ENCODE measurements at regions not wholly inside any gene's neighbourhood (a gene's known extent, or its start where the extent isn't known, plus 50 kb on each side); places are given as distances from the start of the nearest gene placed in this dataset.
"Not testable (repeated sequence)": the region's sequence is repeated elsewhere in the genome, so short reads cannot be mapped to it uniquely, and the experiment has no call there.

GRCh38 chr4:111154934-111155333, 532.1 kb upstream of the PITX2 start:
- no peaks in the 10 kb centered on the region for H3K27me3 Mint-ChIP-seq (ENCODE audit: low read depth, poor library complexity)
- no peak for TF ChIP-seq CTCF (IDR thresholded peaks at IDR 0.05)
- H3K9me3 Mint-ChIP-seq = peaks cover 29% of the 10 kb centered on the region
- no peaks in the 10 kb centered on the region for H3K36me3 Mint-ChIP-seq (ENCODE audit: low read depth)
- no peak for DNase-seq
- no peaks in the 10 kb centered on the region for H3K4me1 Mint-ChIP-seq
- H3K27ac Mint-ChIP-seq = no peak overlapping the region
- H3K4me3 Mint-ChIP-seq = no peak overlapping the region

- not testable (repeated sequence) for H3K4me1 Mint-ChIP-seq; H3K4me3 Mint-ChIP-seq; H3K36me3 Mint-ChIP-seq (ENCODE audit: low read depth); H3K27ac Mint-ChIP-seq; H3K27me3 Mint-ChIP-seq (ENCODE audit: low read depth, poor library complexity)
- peaks cover 31% of the 10 kb centered on the region for H3K9me3 Mint-ChIP-seq
- TF ChIP-seq CTCF (IDR thresholded peaks at IDR 0.05) = peak; percentile 14
- peak; percentile 35 for DNase-seq
Measured at GRCh38 chr4:111164556-111164955, 541.7 kb upstream of the PITX2 start.

- H3K27ac Mint-ChIP-seq = no peak overlapping the region
- H3K4me3 Mint-ChIP-seq = no peak overlapping the region
- no peak for TF ChIP-seq CTCF (IDR thresholded peaks at IDR 0.05)
- no peaks in the 10 kb centered on the region for H3K36me3 Mint-ChIP-seq (ENCODE audit: low read depth)
- H3K9me3 Mint-ChIP-seq = no peaks in the 10 kb centered on the region
- no peak for DNase-seq
- H3K27me3 Mint-ChIP-seq (ENCODE audit: low read depth, poor library complexity) = no peaks in the 10 kb centered on the region
- no peaks in the 10 kb centered on the region for H3K4me1 Mint-ChIP-seq
Measured at GRCh38 chr4:111174331-111174730, 551.5 kb upstream of the PITX2 start.

- no peak for DNase-seq
- no peak overlapping the region for H3K4me3 Mint-ChIP-seq
- H3K27ac Mint-ChIP-seq = no peak overlapping the region
- H3K9me3 Mint-ChIP-seq = peaks cover 2% of the 10 kb centered on the region
- no peaks in the 10 kb centered on the region for H3K36me3 Mint-ChIP-seq (ENCODE audit: low read depth)
- H3K4me1 Mint-ChIP-seq = no peaks in the 10 kb centered on the region
- no peak for TF ChIP-seq CTCF (IDR thresholded peaks at IDR 0.05)
- H3K27me3 Mint-ChIP-seq (ENCODE audit: low read depth, poor library complexity) = no peaks in the 10 kb centered on the region
Measured at GRCh38 chr4:111178231-111178630, 555.4 kb upstream of the PITX2 start.

GRCh38 chr4:111187108-111187507, 564.2 kb upstream of the PITX2 start:
- Mint-ChIP-seq H3K36me3 (ENCODE audit: low read depth) (no peaks in the 10 kb centered on the region), H3K27ac (no peak overlapping the region), H3K4me1 (no peaks in the 10 kb centered on the region), H3K9me3 (peaks cover 10% of the 10 kb centered on the region), H3K27me3 (ENCODE audit: low read depth, poor library complexity) (no peaks in the 10 kb centered on the region), H3K4me3 (no peak overlapping the region)
- no peak for TF ChIP-seq CTCF (IDR thresholded peaks at IDR 0.05)
- DNase-seq = no peak

- TF ChIP-seq CTCF (IDR thresholded peaks at IDR 0.05) = no peak
- DNase-seq = no peak
- Mint-ChIP-seq H3K27ac (no peak overlapping the region), H3K36me3 (ENCODE audit: low read depth) (no peaks in the 10 kb centered on the region), H3K4me1 (no peaks in the 10 kb centered on the region), H3K4me3 (no peak overlapping the region), H3K9me3 (no peaks in the 10 kb centered on the region), H3K27me3 (ENCODE audit: low read depth, poor library complexity) (no peaks in the 10 kb centered on the region)
Measured at GRCh38 chr4:111198446-111198845, 575.6 kb upstream of the PITX2 start.

Measured in nephron progenitor cell (in vitro differentiated cells).